ENCODE measurements at regions not wholly inside any gene's neighbourhood (a gene's known extent, or its start where the extent isn't known, plus 50 kb on each side); places are given as distances from the start of the nearest gene placed in this dataset.

DNA sequence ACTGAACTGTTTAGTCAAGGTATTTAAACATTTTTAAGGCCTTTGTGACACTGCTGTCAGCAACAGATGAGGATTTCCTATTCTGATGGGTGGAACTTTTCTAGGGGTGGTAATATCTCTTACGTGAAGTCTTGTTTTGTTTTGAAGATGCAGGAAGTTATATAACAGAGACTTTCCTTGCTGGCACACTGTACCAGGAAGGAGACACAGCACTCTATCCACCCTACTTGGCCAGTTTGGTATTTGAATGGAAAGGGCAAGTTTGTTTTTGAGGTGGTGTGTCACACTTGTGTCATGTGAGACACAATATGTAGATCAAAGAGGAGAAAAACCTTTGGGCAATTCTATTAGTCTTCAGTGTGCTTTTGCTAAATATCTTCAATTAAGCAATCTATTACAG is 51.6 kb upstream of the SRP54 start:
- no peak overlapping the region for H3K27ac ChIP-seq
- peak; percentile 43 for DNase-seq (ENCODE audit: low read depth, low spot score)

DNA sequence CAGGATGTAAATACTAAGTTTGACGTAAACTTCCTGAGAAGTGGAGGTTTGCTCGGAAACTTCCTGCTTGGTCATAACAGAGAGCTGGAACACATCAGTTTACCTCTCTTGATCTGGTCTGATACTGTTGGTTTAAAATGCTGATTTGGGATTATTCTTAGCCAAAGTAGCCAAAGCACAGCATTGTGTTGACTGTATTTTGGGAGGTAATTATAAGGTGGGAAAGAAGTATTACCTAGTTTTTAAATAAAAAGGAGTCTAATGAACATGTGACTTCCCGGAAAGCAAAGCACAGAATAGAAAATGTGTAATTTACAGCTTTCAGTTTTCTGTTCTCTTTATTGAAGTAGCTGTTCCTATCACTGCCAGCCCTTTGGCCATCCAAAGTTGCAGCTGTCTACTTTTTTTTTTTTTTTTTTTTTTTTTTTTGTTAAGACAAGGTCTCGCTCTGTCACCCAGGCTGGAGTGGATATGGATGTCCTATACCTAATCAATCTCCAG is 52.2 kb upstream of the SRP54 start:
- no peak for DNase-seq (ENCODE audit: low read depth, low spot score)

DNA sequence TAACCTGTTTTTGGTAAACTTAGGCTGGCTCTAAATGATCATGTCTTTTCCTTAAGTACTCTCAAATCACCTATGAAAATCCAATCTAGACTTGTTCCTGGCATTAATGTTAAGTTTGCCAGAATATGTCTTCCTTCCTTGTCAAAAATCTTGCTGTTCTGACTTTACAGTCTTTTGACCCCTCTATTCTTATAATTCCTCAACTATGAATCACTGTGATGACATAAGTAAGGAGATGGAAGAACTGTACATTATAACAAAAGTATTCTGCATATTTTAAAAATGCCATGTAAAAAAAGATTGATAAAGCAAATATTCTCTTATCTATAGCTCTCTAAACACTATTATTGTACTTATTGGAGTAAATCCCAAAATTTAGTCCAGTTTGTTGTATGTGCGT is 51.4 kb upstream of the BAZ1A start:
- DNase-seq (ENCODE audit: low read depth, low spot score): no peak
- H3K27ac ChIP-seq: no peak overlapping the region

More for the DNA sequence above, 52.2 kb upstream of the SRP54 start:
- no peak overlapping the region for H3K27ac ChIP-seq
